ENCODE measurements at regions not wholly inside any gene's neighbourhood (a gene's known extent, or its start where the extent isn't known, plus 50 kb on each side); places are given as distances from the start of the nearest gene placed in this dataset.
"Not testable (repeated sequence)": the region's sequence is repeated elsewhere in the genome, so short reads cannot be mapped to it uniquely, and the experiment has no call there.

DNA sequence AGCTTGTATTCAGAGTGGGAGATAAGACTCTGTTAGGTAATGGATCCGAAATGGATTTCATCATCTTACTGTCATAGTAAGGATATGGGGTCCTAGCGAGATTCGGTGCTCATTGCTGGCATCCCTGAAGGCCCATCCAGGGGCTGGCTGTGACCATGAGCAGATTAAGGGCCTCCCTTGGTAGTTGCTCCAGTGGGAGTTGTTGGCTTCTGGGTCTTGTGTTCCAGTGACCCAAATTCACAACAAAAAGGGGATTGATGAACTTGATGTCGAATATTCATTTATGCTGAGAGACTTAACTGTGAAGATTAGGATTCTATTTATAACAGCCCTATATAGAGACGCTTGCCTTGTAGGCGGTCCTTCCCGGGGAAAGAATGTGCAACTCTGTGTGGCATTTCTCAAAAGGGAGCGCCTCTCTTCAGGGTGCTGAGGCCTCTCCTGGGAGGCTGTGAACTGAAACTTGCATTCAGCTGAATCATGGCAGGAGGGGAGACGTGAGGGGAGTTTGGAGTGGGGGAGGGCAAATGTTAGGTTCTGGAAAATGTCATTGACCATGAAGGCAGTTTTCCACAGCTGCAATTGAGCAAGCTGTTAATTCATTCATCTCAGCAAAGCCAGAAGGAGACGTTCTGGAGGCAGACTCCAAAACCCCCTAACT, 233.1 kb upstream of the FZD8 start:
- Mint-ChIP-seq H3K27me3 (no peaks in the 10 kb centered on the region), H3K4me3 (no peak overlapping the region), H3K36me3 (ENCODE audit: insufficient read depth) (no peaks in the 10 kb centered on the region), H3K4me1 (no peaks in the 10 kb centered on the region), H3K27ac (ENCODE audit: low read depth) (no peak overlapping the region), H3K9me3 (peaks cover 15% of the 10 kb centered on the region)
- ATAC-seq (replicated peaks; ENCODE audit: extremely low read depth, poor library complexity, severe bottlenecking) (no peak), DNase-seq (ENCODE audit: low spot score in 2 of 2) (no peak)

DNA sequence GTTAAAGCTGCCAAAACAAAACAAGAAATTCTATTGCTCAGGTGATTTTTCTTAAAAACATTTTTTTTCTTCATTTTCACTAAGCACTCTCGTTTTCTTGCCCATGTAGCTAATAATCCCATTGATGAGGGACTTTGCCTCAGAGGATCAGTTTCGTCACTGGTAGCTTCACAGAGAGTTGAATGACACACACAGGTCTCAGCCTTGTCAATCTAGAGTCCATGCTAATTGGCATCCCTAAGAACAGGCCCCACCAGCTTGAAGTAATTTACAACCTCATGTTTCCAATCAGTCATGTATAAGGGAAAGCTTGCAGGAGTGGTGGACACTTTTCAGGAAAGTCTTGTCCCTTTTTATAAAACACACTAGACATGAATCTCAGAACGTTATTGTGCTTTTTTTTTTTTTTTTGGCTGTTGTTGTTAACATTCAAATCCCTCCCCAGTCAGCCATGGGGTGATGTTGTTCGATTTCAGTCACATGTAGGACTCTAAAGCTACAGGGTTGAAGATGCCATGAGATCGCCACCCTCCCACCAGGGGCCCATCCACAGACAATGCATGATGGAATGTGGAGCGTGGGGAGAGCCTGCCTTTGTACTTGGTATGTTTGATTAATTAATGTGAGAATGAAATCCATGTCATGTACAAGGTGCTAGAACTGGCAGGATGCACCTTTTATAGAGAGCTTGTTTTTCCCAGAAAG, 232.4 kb upstream of the FZD8 start:
- no peak overlapping the region for H3K4me3 Mint-ChIP-seq

DNA sequence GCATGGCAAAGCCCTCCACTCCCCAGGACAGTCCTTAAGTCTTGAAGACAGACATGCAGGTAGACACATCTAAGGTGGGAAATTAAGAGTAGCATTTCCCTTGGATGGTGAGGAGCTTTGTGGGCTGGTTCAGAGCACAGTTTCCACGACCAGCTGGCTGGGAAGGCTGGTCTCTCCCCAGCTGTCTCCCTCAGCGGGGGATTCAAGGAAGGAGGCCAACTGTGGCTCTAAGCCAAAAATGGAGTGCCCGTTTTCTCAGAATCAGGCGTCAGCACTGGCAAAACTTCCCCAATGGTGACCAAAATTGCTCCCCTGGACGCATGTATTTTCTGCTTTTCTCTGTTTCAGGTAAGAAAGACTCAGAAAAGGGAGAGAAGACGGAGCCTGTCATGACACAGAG, 230.6 kb upstream of the FZD8 start:
- no peaks in the 10 kb centered on the region for H3K4me1 Mint-ChIP-seq

More for the DNA sequence above, 232.4 kb upstream of the FZD8 start:
- no peak overlapping the region for H3K27ac Mint-ChIP-seq (ENCODE audit: low read depth)
- no peaks in the 10 kb centered on the region for H3K27me3 Mint-ChIP-seq
- ATAC-seq (replicated peaks; ENCODE audit: extremely low read depth, poor library complexity, severe bottlenecking) (no peak), DNase-seq (ENCODE audit: low spot score in 2 of 2) (no peak)
- H3K36me3 Mint-ChIP-seq (ENCODE audit: insufficient read depth): no peaks in the 10 kb centered on the region
- no peaks in the 10 kb centered on the region for H3K4me1 Mint-ChIP-seq
- peaks cover 17% of the 10 kb centered on the region for H3K9me3 Mint-ChIP-seq

DNA sequence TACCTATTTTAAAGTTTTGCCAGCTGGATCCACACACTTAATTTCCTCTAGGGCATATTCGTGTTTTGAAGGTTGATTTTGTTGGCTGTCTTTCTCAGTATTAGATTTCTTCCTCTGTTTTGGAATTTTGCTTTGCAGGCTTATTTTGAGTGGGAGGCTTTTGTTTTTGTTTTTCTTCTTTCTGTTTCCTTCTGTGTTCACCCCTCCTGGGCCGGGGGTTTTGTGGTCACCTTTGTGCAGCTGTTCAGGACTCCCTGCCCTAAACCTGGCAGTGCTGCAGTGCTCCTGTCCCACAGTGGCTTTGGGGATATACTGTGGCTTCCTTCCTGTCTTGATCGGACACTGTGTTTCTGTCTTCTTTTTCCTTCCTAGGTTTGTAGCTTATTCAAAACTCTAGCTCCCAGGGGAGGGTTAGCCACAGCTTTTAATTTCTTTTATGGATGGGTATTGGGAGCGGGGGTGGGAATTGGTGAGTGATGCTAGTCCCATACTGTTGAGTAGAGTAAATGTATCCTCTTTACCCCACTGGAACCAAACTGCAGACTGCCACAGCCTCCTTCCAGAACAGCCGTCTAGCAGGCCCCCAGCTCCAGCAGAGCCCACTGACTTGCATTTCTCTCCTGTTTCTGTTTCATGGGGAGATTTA, 228.7 kb upstream of the FZD8 start:
- H3K36me3 Mint-ChIP-seq (ENCODE audit: insufficient read depth): no peaks in the 10 kb centered on the region
- no peak for DNase-seq (ENCODE audit: low spot score in 2 of 2)
- no peaks in the 10 kb centered on the region for H3K27me3 Mint-ChIP-seq
- H3K9me3 Mint-ChIP-seq: peaks cover 17% of the 10 kb centered on the region
- no peak overlapping the region for H3K4me3 Mint-ChIP-seq
- no peaks in the 10 kb centered on the region for H3K4me1 Mint-ChIP-seq
- H3K27ac Mint-ChIP-seq (ENCODE audit: low read depth): no peak overlapping the region
- ATAC-seq (replicated peaks; ENCODE audit: extremely low read depth, poor library complexity, severe bottlenecking): no peak

More for the DNA sequence above, 230.6 kb upstream of the FZD8 start:
- Mint-ChIP-seq H3K9me3 (peaks cover 17% of the 10 kb centered on the region), H3K27ac (ENCODE audit: low read depth) (no peak overlapping the region), H3K4me3 (no peak overlapping the region), H3K27me3 (no peaks in the 10 kb centered on the region), H3K36me3 (ENCODE audit: insufficient read depth) (no peaks in the 10 kb centered on the region)
- ATAC-seq (replicated peaks; ENCODE audit: extremely low read depth, poor library complexity, severe bottlenecking) (no peak), DNase-seq (ENCODE audit: low spot score in 2 of 2) (no peak)

DNA sequence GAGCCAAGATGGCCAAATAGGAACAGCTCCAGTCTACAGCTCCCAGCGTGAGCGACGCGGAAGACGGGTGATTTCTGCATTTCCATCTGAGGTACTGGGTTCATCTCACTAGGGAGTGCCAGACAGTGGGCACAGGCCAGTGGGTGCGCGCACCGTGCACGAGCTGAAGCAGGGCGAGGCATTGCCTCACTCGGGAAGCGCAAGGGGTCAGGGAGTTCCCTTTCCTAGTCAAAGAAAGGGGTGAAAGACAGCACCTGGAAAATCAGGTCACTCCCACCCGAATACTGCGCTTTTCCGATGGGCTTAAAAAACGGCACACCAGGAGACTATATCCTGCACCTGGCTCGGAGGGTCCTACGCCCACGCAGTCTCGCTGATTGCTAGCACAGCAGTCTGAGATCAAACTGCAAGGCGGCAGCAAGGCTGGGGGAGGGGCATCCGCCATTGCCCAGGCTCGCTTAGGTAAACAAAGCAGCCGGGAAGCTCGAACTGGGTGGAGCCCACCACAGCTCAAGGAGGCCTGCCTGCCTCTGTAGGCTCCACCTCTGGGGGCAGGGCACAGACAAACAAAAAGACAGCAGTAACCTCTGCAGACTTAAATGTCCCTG, 216.7 kb upstream of the FZD8 start:
- not testable (repeated sequence) for H3K36me3 Mint-ChIP-seq (ENCODE audit: insufficient read depth); ATAC-seq (replicated peaks; ENCODE audit: extremely low read depth, poor library complexity, severe bottlenecking); H3K4me3 Mint-ChIP-seq; DNase-seq (ENCODE audit: low spot score in 2 of 2); H3K27me3 Mint-ChIP-seq; H3K27ac Mint-ChIP-seq (ENCODE audit: low read depth); H3K4me1 Mint-ChIP-seq
- H3K9me3 Mint-ChIP-seq: peaks cover 11% of the 10 kb centered on the region

DNA sequence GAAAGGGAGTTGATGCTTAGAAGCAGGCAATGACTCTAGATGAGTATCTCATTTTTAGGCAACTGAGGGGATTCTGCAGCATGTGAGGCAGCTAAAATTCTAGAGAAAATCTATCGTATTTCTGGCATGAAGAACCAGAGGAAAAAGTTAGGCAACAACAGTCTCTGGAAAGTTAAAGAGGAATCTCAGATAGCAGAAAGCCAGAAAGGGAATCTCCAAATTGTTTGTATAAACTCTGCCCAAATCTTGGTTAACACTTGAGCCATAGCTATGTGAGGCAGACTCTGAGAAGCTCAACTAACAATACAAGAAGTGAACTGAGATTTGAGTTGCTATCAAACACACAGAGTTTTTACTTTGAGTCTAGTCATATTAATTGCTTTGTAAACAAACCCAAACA, 215.8 kb upstream of the FZD8 start:
- DNase-seq (ENCODE audit: low spot score in 2 of 2) (no peak), ATAC-seq (replicated peaks; ENCODE audit: extremely low read depth, poor library complexity, severe bottlenecking) (no peak)
- Mint-ChIP-seq H3K4me3 (no peak overlapping the region), H3K27me3 (no peaks in the 10 kb centered on the region), H3K27ac (ENCODE audit: low read depth) (no peak overlapping the region), H3K4me1 (no peaks in the 10 kb centered on the region), H3K9me3 (peaks cover 11% of the 10 kb centered on the region), H3K36me3 (ENCODE audit: insufficient read depth) (no peaks in the 10 kb centered on the region)

DNA sequence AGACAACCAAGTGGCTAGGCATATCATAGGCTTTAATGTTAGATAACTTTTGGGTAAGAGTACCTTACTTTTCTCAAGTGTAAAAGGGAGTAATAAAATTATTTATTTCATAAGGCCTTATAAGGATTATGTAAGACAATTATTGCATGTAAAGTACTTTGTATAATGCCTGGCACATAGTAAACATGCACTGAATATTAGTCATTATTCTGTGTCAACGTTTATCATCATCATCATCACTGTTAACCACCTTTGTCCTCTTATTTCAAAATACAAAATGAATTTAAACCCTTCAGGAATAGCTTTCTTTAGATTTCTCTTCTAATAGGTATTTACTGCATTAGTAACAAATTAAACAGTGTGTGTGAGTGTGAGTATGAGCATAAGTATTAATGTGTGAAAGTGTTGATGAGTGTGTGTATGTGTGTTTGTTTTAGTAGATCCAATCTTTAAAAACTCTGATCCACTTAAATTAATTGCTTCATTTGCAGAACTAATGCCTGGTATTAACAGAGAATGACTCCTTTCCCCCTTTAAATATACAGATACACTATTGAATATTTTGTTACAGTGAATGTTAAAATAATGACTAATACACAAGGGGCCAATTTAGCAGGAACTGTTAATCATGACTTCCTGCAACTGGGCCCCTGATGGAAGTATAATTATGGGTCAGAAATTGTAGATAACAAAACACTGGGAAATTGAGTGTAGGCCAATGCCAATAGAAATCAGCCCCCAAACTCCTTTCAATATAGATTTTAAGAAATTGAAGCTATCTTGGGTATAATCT, 213.3 kb upstream of the FZD8 start:
- H3K27ac Mint-ChIP-seq (ENCODE audit: low read depth): no peak overlapping the region
- H3K27me3 Mint-ChIP-seq: no peaks in the 10 kb centered on the region
- no peaks in the 10 kb centered on the region for H3K36me3 Mint-ChIP-seq (ENCODE audit: insufficient read depth)
- ATAC-seq (replicated peaks; ENCODE audit: extremely low read depth, poor library complexity, severe bottlenecking): no peak
- no peak overlapping the region for H3K4me3 Mint-ChIP-seq
- H3K4me1 Mint-ChIP-seq: no peaks in the 10 kb centered on the region
- no peak for DNase-seq (ENCODE audit: low spot score in 2 of 2)
- H3K9me3 Mint-ChIP-seq: peaks cover 11% of the 10 kb centered on the region

DNA sequence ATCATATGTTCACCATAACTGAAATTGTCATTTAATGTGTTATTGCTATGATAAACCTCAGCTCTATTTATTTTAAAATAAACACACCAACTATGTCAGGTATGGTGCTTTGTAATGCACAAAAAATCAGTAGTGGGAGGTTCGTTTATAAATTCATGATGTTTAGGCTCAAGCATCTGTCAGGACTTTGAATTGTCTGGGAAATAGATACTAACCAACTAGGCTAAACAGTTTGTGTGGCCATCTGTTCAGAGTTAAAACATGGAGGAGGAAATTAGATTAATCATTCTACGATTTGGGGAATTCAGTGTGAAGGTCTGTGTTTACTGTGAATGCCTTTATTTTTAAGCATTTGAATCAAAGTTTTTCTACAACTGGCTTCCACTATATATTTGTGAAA, 212.6 kb upstream of the FZD8 start:
- no peaks in the 10 kb centered on the region for H3K4me1 Mint-ChIP-seq
- no peaks in the 10 kb centered on the region for H3K27me3 Mint-ChIP-seq
- peaks cover 11% of the 10 kb centered on the region for H3K9me3 Mint-ChIP-seq
- H3K4me3 Mint-ChIP-seq: no peak overlapping the region
- no peak overlapping the region for H3K27ac Mint-ChIP-seq (ENCODE audit: low read depth)
- no peak for DNase-seq (ENCODE audit: low spot score in 2 of 2)
- no peak for ATAC-seq (replicated peaks; ENCODE audit: extremely low read depth, poor library complexity, severe bottlenecking)
- H3K36me3 Mint-ChIP-seq (ENCODE audit: insufficient read depth): no peaks in the 10 kb centered on the region

DNA sequence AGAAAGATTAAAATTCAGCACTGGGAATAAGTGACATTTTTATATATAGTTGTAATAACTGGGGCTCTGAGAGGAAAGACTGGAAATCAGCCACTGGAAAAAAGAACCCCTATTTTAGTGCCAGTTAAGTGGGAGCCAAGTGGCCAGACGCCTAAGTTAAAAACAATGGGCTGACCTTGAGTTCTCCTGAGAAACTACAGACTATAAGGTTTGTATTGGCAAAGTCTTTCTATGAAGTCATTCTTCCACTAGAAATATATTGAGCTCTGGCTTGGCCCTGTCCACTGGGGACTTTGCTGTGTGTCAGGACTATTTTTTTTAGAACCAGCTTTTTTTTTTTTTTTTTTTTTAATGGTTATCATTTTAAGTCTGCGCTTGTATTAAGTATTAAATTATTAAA, 210.6 kb upstream of the FZD8 start:
- ATAC-seq (replicated peaks; ENCODE audit: extremely low read depth, poor library complexity, severe bottlenecking) (no peak), DNase-seq (ENCODE audit: low spot score in 2 of 2) (no peak)
- H3K36me3 Mint-ChIP-seq (ENCODE audit: insufficient read depth): no peaks in the 10 kb centered on the region
- no peak overlapping the region for H3K27ac Mint-ChIP-seq (ENCODE audit: low read depth)
- H3K4me3 Mint-ChIP-seq: no peak overlapping the region
- no peaks in the 10 kb centered on the region for H3K4me1 Mint-ChIP-seq
- no peaks in the 10 kb centered on the region for H3K27me3 Mint-ChIP-seq
- H3K9me3 Mint-ChIP-seq: peaks cover 5% of the 10 kb centered on the region

DNA sequence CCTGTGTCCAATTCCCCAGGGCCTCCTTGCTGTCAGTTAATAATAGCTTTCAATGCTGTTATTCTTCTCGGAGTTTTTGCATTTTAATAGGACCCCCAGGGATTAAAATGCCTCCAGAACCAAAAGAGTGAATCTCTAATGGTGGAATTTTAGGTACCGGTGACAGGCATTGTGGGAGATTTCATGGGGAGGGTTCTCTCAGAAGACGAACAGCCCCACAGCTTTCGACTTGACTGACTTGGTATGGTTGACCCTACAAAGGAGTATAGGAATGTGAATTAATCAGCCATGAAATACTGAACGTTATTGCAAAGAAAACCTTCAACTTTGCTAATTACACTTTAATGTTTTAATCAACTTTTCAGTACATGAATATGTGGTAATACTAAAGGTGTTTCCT, 206.3 kb upstream of the FZD8 start:
- no peak for ATAC-seq (replicated peaks; ENCODE audit: extremely low read depth, poor library complexity, severe bottlenecking)
- no peaks in the 10 kb centered on the region for H3K27me3 Mint-ChIP-seq
- no peaks in the 10 kb centered on the region for H3K9me3 Mint-ChIP-seq
- no peaks in the 10 kb centered on the region for H3K4me1 Mint-ChIP-seq
- H3K4me3 Mint-ChIP-seq: no peak overlapping the region
- no peak for DNase-seq (ENCODE audit: low spot score in 2 of 2)
- H3K36me3 Mint-ChIP-seq (ENCODE audit: insufficient read depth): no peaks in the 10 kb centered on the region
- no peak overlapping the region for H3K27ac Mint-ChIP-seq (ENCODE audit: low read depth)

DNA sequence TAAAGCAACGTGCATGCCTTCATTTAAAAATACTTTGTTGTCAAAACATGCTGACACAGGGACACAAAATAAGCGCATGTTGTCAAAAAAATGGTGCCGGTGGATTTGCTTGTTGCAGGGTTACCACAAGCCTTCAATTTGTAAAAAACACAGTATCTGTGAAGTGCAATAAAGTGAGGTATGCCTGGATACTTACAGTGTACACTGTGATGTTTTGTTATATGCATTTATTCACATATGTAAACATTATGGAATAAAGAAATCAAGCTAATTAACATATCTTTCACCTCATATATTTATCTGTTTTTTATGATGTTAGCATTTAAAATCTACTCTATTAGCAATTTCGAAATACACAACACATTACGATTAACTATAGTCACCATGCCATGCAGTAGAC, 202.6 kb upstream of the FZD8 start:
- Mint-ChIP-seq H3K36me3 (ENCODE audit: insufficient read depth) (no peaks in the 10 kb centered on the region), H3K27me3 (no peaks in the 10 kb centered on the region), H3K27ac (ENCODE audit: low read depth) (no peak overlapping the region), H3K9me3 (peaks cover 13% of the 10 kb centered on the region), H3K4me1 (no peaks in the 10 kb centered on the region), H3K4me3 (no peak overlapping the region)
- DNase-seq (ENCODE audit: low spot score in 2 of 2) (no peak), ATAC-seq (replicated peaks; ENCODE audit: extremely low read depth, poor library complexity, severe bottlenecking) (no peak)

DNA sequence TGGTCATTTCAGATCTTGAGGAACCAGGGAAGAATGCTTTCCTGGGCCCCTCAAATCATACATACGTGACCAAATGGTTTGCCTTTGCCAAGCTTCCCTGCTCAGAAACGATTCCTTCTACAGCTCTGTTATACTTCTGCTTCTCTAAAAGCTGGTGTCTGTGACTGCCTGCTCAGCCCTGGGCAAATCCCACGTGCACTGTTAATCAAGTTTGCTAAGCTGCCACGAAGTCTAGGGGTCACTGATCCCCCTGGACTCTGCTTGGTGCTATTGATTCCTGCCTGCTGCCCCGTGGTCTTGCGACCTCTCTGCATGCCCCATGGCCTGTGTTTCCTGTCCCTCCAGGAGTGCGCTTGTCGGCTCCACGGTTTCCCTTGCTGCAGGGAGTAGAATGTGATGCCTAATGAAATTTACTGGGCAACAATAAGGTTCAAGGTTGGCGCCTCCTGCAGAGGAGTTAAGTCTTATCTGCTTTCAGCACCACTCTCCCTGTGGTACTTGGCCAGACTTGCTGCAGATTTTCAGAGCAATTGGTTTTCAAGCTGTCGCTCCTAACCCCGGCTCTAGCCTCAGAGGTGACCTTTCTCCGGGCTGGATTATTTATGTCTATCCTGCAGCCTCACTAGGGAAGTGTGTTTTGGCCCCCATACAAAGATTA, 201.6 kb upstream of the FZD8 start:
- H3K4me1 Mint-ChIP-seq: no peaks in the 10 kb centered on the region
- no peaks in the 10 kb centered on the region for H3K27me3 Mint-ChIP-seq
- ATAC-seq (replicated peaks; ENCODE audit: extremely low read depth, poor library complexity, severe bottlenecking) (no peak), DNase-seq (ENCODE audit: low spot score in 2 of 2) (no peak)
- H3K36me3 Mint-ChIP-seq (ENCODE audit: insufficient read depth): no peaks in the 10 kb centered on the region
- no peak overlapping the region for H3K27ac Mint-ChIP-seq (ENCODE audit: low read depth)
- H3K4me3 Mint-ChIP-seq: no peak overlapping the region
- H3K9me3 Mint-ChIP-seq: peaks cover 13% of the 10 kb centered on the region
